H1 (cell line): ENCODE measurements at regions not wholly inside any gene's neighbourhood (a gene's known extent, or its start where the extent isn't known, plus 50 kb on each side); places are given as distances from the start of the nearest gene placed in this dataset.

Source experiments
- KDM4A ChIP-seq: IDR thresholded peaks from one replicate; pipeline ENCODE4 v1.7.1; 2012; ENCODE audit warnings: low read depth, mild to moderate bottlenecking, moderate library complexity, low read length, inconsistent platforms; ENCODE audit not compliant: severe bottlenecking
- SP4 ChIP-seq: IDR thresholded peaks from 2 replicates; pipeline ENCODE4 v1.6.1; 2012; ENCODE audit warnings: low read length, inconsistent platforms
- TF ChIP-seq, protein P1 (sequence below): fragments of 300-600 bp; sonication (generic); IDR thresholded peaks from 2 replicates; pipeline ENCODE4 v1.7.1; 2012; ENCODE audit warnings: low read length, moderate library complexity, mild to moderate bottlenecking, inconsistent platforms; ENCODE audit not compliant: insufficient replicate concordance

DNA sequence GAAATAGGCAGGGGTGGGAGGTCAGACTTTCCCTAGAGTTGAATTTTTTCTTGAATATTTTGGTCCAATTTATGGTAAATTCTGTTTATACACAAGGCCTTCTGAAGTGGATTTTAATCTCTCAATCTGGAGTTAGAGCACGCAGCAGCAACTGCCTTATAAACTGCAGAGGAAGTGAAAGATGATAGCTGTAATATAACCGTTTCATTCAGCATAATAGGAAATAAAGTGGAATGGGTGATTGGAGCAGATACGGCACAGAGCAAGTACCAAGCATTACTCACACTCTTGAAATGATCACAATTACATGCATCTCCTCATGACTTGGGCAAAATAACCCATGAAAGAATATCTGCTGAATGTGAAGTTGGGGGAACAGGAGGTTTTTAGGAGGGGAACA is 106.8 kb downstream of the ARRDC4 start (continued):
- TF ChIP-seq, protein P1, sequence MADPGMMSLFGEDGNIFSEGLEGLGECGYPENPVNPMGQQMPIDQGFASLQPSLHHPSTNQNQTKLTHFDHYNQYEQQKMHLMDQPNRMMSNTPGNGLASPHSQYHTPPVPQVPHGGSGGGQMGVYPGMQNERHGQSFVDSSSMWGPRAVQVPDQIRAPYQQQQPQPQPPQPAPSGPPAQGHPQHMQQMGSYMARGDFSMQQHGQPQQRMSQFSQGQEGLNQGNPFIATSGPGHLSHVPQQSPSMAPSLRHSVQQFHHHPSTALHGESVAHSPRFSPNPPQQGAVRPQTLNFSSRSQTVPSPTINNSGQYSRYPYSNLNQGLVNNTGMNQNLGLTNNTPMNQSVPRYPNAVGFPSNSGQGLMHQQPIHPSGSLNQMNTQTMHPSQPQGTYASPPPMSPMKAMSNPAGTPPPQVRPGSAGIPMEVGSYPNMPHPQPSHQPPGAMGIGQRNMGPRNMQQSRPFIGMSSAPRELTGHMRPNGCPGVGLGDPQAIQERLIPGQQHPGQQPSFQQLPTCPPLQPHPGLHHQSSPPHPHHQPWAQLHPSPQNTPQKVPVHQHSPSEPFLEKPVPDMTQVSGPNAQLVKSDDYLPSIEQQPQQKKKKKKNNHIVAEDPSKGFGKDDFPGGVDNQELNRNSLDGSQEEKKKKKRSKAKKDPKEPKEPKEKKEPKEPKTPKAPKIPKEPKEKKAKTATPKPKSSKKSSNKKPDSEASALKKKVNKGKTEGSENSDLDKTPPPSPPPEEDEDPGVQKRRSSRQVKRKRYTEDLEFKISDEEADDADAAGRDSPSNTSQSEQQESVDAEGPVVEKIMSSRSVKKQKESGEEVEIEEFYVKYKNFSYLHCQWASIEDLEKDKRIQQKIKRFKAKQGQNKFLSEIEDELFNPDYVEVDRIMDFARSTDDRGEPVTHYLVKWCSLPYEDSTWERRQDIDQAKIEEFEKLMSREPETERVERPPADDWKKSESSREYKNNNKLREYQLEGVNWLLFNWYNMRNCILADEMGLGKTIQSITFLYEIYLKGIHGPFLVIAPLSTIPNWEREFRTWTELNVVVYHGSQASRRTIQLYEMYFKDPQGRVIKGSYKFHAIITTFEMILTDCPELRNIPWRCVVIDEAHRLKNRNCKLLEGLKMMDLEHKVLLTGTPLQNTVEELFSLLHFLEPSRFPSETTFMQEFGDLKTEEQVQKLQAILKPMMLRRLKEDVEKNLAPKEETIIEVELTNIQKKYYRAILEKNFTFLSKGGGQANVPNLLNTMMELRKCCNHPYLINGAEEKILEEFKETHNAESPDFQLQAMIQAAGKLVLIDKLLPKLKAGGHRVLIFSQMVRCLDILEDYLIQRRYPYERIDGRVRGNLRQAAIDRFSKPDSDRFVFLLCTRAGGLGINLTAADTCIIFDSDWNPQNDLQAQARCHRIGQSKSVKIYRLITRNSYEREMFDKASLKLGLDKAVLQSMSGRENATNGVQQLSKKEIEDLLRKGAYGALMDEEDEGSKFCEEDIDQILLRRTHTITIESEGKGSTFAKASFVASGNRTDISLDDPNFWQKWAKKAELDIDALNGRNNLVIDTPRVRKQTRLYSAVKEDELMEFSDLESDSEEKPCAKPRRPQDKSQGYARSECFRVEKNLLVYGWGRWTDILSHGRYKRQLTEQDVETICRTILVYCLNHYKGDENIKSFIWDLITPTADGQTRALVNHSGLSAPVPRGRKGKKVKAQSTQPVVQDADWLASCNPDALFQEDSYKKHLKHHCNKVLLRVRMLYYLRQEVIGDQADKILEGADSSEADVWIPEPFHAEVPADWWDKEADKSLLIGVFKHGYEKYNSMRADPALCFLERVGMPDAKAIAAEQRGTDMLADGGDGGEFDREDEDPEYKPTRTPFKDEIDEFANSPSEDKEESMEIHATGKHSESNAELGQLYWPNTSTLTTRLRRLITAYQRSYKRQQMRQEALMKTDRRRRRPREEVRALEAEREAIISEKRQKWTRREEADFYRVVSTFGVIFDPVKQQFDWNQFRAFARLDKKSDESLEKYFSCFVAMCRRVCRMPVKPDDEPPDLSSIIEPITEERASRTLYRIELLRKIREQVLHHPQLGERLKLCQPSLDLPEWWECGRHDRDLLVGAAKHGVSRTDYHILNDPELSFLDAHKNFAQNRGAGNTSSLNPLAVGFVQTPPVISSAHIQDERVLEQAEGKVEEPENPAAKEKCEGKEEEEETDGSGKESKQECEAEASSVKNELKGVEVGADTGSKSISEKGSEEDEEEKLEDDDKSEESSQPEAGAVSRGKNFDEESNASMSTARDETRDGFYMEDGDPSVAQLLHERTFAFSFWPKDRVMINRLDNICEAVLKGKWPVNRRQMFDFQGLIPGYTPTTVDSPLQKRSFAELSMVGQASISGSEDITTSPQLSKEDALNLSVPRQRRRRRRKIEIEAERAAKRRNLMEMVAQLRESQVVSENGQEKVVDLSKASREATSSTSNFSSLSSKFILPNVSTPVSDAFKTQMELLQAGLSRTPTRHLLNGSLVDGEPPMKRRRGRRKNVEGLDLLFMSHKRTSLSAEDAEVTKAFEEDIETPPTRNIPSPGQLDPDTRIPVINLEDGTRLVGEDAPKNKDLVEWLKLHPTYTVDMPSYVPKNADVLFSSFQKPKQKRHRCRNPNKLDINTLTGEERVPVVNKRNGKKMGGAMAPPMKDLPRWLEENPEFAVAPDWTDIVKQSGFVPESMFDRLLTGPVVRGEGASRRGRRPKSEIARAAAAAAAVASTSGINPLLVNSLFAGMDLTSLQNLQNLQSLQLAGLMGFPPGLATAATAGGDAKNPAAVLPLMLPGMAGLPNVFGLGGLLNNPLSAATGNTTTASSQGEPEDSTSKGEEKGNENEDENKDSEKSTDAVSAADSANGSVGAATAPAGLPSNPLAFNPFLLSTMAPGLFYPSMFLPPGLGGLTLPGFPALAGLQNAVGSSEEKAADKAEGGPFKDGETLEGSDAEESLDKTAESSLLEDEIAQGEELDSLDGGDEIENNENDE, result no peak
- TF ChIP-seq SP4 (no peak), KDM4A (no peak)
